Endodermal cell (in vitro differentiated cells): ENCODE measurements at regions not wholly inside any gene's neighbourhood (a gene's known extent, or its start where the extent isn't known, plus 50 kb on each side); places are given as distances from the start of the nearest gene placed in this dataset.

Source experiments
- DNase-seq: peaks from one replicate; pipeline ENCODE4 v3.0.0-alpha.2; 2017
- H3K27ac ChIP-seq: 2 replicates; pipeline ENCODE4 v1.5.1; 2013; ENCODE audit warnings: mild to moderate bottlenecking, low read depth, low read length, moderate library complexity
- H3K27me3 ChIP-seq: 2 replicates; pipeline ENCODE4 v1.6.1; 2013; ENCODE audit warnings: mild to moderate bottlenecking, low read length, moderate library complexity; ENCODE audit not compliant: insufficient read depth, control insufficient read depth, poor library complexity, severe bottlenecking
- H3K36me3 ChIP-seq: 2 replicates; pipeline ENCODE4 v1.7.0; 2013; ENCODE audit warnings: mild to moderate bottlenecking, low read length, moderate library complexity; ENCODE audit not compliant: control insufficient read depth, insufficient read depth
- H3K4me1 ChIP-seq: one replicate; pipeline ENCODE4 v1.7.0; 2013; ENCODE audit warnings: low read length; ENCODE audit not compliant: control insufficient read depth, insufficient read depth
- H3K4me3 ChIP-seq: 2 replicates; pipeline ENCODE4 v1.5.1; 2013; ENCODE audit warnings: mild to moderate bottlenecking, low read length, moderate library complexity
- H3K9ac ChIP-seq: 2 replicates; pipeline ENCODE4 v1.6.1; 2013; ENCODE audit warnings: mild to moderate bottlenecking, low read length, moderate library complexity; ENCODE audit not compliant: poor library complexity, severe bottlenecking; ENCODE audit errors: extremely low read depth
- H3K9me3 ChIP-seq: 2 replicates; pipeline ENCODE4 v1.6.1; 2013; ENCODE audit warnings: mild to moderate bottlenecking, low read length, moderate library complexity; ENCODE audit not compliant: control insufficient read depth
- H3K27ac Mint-ChIP-seq: 2 replicates; pipeline ENCODE4 v1.8.0; 2020; ENCODE audit warnings: mixed read lengths
- H3K27me3 Mint-ChIP-seq: 2 replicates; pipeline ENCODE4 v1.8.0; 2021; ENCODE audit warnings: mild to moderate bottlenecking, mixed read lengths; ENCODE audit not compliant: insufficient read depth
- H3K36me3 Mint-ChIP-seq: 2 replicates; pipeline ENCODE4 v1.8.0; 2020; ENCODE audit warnings: low read depth, mixed read lengths
- H3K4me1 Mint-ChIP-seq: 2 replicates; pipeline ENCODE4 v1.8.0; 2020; ENCODE audit warnings: mixed read lengths
- H3K4me3 Mint-ChIP-seq: 2 replicates; pipeline ENCODE4 v1.8.0; 2020; ENCODE audit warnings: mild to moderate bottlenecking, moderate library complexity, mixed read lengths
- H3K9me3 Mint-ChIP-seq: 2 replicates; pipeline ENCODE4 v1.8.0; 2020; ENCODE audit warnings: mild to moderate bottlenecking, mixed read lengths
- WGBS, 2 experiments: methylation state at CpG; one replicate each; pipeline versions ENCODE4 v1.1.5 to v1.1.7; 2013; ENCODE audit warnings: missing lambda C conversion rate in 2 of 2, mixed read lengths in 1 of 2; ENCODE audit not compliant: insufficient coverage in 1 of 2, insufficient read length in 1 of 2; 5-methylcytosine and 5-hydroxymethylcytosine counted together
- TF ChIP-seq, protein P1 (sequence below): fragments of 200-600 bp; sonication (generic); conservative IDR thresholded peaks from 2 replicates; pipeline ENCODE4 v1.5.0; 2021; ENCODE audit warnings: antibody characterized with exemption, mild to moderate bottlenecking

DNA sequence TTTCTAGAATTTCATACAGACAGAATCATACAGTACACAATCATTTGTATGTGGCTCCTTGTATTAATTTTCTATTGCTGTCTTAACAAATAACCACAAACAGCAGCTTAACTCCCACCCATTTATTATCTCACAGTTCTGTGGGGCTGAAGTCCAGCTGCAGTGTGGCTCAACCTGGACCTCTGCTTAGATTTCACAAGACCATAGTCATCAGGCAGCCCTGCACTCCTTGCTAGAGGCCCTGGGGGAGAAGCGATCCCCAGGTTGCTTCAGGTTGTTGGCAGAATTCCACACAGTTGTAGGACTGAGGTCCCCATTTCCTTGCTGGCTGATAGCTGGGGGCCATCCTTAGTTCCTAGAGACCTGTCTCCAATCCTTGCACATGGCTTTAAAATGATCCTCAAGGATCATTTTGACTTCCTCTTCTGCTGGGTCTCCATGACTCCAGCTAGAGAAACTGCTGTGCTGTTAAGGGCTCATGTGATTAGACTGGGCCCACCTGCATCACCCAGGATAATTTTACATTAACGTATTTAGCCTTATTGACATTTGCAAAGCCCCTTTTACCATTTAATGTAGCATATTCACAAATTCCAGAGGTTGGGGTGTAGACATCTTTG lies 60.9 kb upstream of the SMAD1 start:
- H3K27me3 Mint-ChIP-seq = no peaks in the 10 kb centered on the region
- peaks cover 25% of the 10 kb centered on the region for H3K9me3 ChIP-seq
- TF ChIP-seq, protein P1, sequence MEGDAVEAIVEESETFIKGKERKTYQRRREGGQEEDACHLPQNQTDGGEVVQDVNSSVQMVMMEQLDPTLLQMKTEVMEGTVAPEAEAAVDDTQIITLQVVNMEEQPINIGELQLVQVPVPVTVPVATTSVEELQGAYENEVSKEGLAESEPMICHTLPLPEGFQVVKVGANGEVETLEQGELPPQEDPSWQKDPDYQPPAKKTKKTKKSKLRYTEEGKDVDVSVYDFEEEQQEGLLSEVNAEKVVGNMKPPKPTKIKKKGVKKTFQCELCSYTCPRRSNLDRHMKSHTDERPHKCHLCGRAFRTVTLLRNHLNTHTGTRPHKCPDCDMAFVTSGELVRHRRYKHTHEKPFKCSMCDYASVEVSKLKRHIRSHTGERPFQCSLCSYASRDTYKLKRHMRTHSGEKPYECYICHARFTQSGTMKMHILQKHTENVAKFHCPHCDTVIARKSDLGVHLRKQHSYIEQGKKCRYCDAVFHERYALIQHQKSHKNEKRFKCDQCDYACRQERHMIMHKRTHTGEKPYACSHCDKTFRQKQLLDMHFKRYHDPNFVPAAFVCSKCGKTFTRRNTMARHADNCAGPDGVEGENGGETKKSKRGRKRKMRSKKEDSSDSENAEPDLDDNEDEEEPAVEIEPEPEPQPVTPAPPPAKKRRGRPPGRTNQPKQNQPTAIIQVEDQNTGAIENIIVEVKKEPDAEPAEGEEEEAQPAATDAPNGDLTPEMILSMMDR = no peak
- no peak overlapping the region for H3K27ac Mint-ChIP-seq
- H3K4me3 ChIP-seq = no peak overlapping the region
- DNase-seq = no peak
- H3K27ac ChIP-seq = no peak overlapping the region
- H3K27me3 ChIP-seq = no peaks in the 10 kb centered on the region
- H3K36me3 Mint-ChIP-seq = no peaks in the 10 kb centered on the region
- H3K4me3 Mint-ChIP-seq = no peak overlapping the region
- H3K9me3 Mint-ChIP-seq = peaks cover 23% of the 10 kb centered on the region
- H3K9ac ChIP-seq = no peak overlapping the region
- H3K36me3 ChIP-seq = no peaks in the 10 kb centered on the region
- H3K4me1 ChIP-seq = no peaks in the 10 kb centered on the region
- WGBS, 2 experiments = 91 to 100% methylated on average over 1 to 2 of the region's 2 CpGs
- H3K4me1 Mint-ChIP-seq = no peaks in the 10 kb centered on the region

GRCh38 chr4:145418739-145419138 lies 62.9 kb upstream of the SMAD1 start:
- TF ChIP-seq, protein P1 = no peak
- Histone ChIP-seq H3K27me3 (no peaks in the 10 kb centered on the region), H3K36me3 (no peaks in the 10 kb centered on the region), H3K9me3 (peaks cover 8% of the 10 kb centered on the region), H3K4me3 (no peak overlapping the region), H3K27ac (no peak overlapping the region), H3K4me1 (no peaks in the 10 kb centered on the region), H3K9ac (no peak overlapping the region)
- H3K27me3 Mint-ChIP-seq = no peaks in the 10 kb centered on the region
- no peaks in the 10 kb centered on the region for H3K4me1 Mint-ChIP-seq
- DNase-seq = no peak
- H3K9me3 Mint-ChIP-seq = peaks cover 9% of the 10 kb centered on the region
- H3K4me3 Mint-ChIP-seq = no peak overlapping the region
- 92 to 100% methylated on average over 3 to 4 of the region's 4 CpGs for WGBS, 2 experiments
- no peak overlapping the region for H3K27ac Mint-ChIP-seq
- no peaks in the 10 kb centered on the region for H3K36me3 Mint-ChIP-seq

- H3K4me3 ChIP-seq = no peak overlapping the region
- H3K9me3 ChIP-seq = no peaks in the 10 kb centered on the region
- TF ChIP-seq, protein P1 = no peak
- no peaks in the 10 kb centered on the region for H3K4me1 ChIP-seq
- H3K36me3 ChIP-seq = no peaks in the 10 kb centered on the region
- Mint-ChIP-seq H3K27me3 (no peaks in the 10 kb centered on the region), H3K4me1 (no peaks in the 10 kb centered on the region), H3K27ac (no peak overlapping the region), H3K9me3 (no peaks in the 10 kb centered on the region), H3K36me3 (no peaks in the 10 kb centered on the region), H3K4me3 (no peak overlapping the region)
- WGBS, 2 experiments = 90 to 95% methylated on average over 4 to 5 of the region's 5 CpGs
- no peak overlapping the region for H3K9ac ChIP-seq
- H3K27me3 ChIP-seq = no peaks in the 10 kb centered on the region
- no peak for DNase-seq
- no peak overlapping the region for H3K27ac ChIP-seq
Observed at GRCh38 chr4:145417348-145418130, 64.1 kb upstream of the SMAD1 start.
